ENCODE measurements at regions not wholly inside any gene's neighbourhood (a gene's known extent, or its start where the extent isn't known, plus 50 kb on each side); places are given as distances from the start of the nearest gene placed in this dataset.

DNA sequence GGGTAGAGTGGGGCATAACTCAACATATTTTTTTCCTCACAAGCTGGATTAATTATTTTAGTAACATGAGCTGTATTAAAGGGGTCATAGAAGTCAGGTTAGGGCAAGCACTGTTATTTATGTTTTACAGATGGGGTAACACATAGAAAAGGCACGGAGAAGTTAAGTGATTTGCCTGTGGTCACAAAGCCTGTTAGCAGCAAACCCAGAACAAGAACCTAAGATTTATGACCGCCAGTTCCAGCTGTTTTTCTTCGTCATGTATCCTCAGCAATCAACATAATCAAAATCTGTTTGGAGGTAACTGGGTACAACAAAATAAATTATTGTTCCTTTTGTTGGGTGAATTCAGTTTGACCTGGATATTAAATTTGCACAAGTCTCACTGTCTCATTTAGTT is 57.2 kb upstream of the BET1 start:
- Histone ChIP-seq H3K36me3 (no peaks in the 10 kb centered on the region), H3K27me3 (peaks cover 62% of the 10 kb centered on the region), H3K27ac (no peak overlapping the region), H3K4me3 (ENCODE audit: low read depth in 1 of 2, low read length in 1 of 2) (no peak overlapping the region), H3K4me1 (ENCODE audit: control insufficient read depth in 1 of 2, insufficient read depth in 1 of 2, low read depth in 1 of 2, low read length in 1 of 2) (no peaks in the 10 kb centered on the region), H3K9me3 (no peaks in the 10 kb centered on the region)
- TF ChIP-seq CTCF (IDR thresholded peaks at IDR 0.05): no peak

- Histone ChIP-seq H3K4me3 (ENCODE audit: low read depth in 1 of 2, low read length in 1 of 2) (no peak overlapping the region), H3K9me3 (no peaks in the 10 kb centered on the region), H3K4me1 (ENCODE audit: control insufficient read depth in 1 of 2, insufficient read depth in 1 of 2, low read depth in 1 of 2, low read length in 1 of 2) (no peaks in the 10 kb centered on the region), H3K27me3 (peaks cover 68% of the 10 kb centered on the region), H3K27ac (no peak overlapping the region), H3K36me3 (no peaks in the 10 kb centered on the region)
- TF ChIP-seq CTCF (IDR thresholded peaks at IDR 0.05): no peak
These were observed 58.2 kb upstream of the BET1 start for GRCh38 chr7:94062372-94062771.

GRCh38 chr7:94064541-94065191 is 60.5 kb upstream of the BET1 start:
- Histone ChIP-seq H3K4me1 (ENCODE audit: control insufficient read depth in 1 of 2, insufficient read depth in 1 of 2, low read depth in 1 of 2, low read length in 1 of 2) (no peaks in the 10 kb centered on the region), H3K27ac (no peak overlapping the region), H3K4me3 (ENCODE audit: low read depth in 1 of 2, low read length in 1 of 2) (no peak overlapping the region), H3K9me3 (no peaks in the 10 kb centered on the region), H3K27me3 (peaks cover 70% of the 10 kb centered on the region), H3K36me3 (no peaks in the 10 kb centered on the region)
- no peak for TF ChIP-seq CTCF (IDR thresholded peaks at IDR 0.05)

DNA sequence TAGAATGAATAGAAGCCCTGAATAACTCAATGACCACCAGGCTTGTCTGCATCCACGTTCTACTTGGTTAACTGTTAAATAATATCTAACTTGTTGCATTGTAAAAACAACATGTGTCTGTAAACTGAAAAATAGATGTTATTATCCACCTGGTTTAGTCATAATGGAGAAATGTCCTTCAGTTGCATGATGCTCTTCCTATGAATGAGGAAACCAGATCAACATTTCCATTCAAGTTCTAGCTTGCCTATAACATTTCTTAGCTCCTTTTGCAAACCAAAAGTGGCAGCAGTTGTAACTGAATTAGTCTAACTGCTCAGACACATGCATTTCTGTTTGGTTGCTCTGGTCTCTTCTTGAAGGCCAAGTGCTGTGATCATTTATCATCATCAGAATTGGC is 62.9 kb upstream of the BET1 start:
- Histone ChIP-seq H3K4me3 (ENCODE audit: low read depth in 1 of 2, low read length in 1 of 2) (no peak overlapping the region), H3K27me3 (peaks cover 48% of the 10 kb centered on the region), H3K27ac (no peak overlapping the region), H3K36me3 (no peaks in the 10 kb centered on the region), H3K4me1 (ENCODE audit: control insufficient read depth in 1 of 2, insufficient read depth in 1 of 2, low read depth in 1 of 2, low read length in 1 of 2) (no peaks in the 10 kb centered on the region), H3K9me3 (no peaks in the 10 kb centered on the region)
- TF ChIP-seq CTCF (IDR thresholded peaks at IDR 0.05): no peak

- Histone ChIP-seq H3K36me3 (no peaks in the 10 kb centered on the region), H3K4me3 (ENCODE audit: low read depth in 1 of 2, low read length in 1 of 2) (no peak overlapping the region), H3K4me1 (ENCODE audit: control insufficient read depth in 1 of 2, insufficient read depth in 1 of 2, low read depth in 1 of 2, low read length in 1 of 2) (no peaks in the 10 kb centered on the region), H3K27me3 (peaks cover 45% of the 10 kb centered on the region), H3K27ac (no peak overlapping the region), H3K9me3 (no peaks in the 10 kb centered on the region)
- TF ChIP-seq CTCF (IDR thresholded peaks at IDR 0.05): no peak
These were observed 63.4 kb upstream of the BET1 start for GRCh38 chr7:94067506-94067905.

Measured in neutrophil (primary cell).